GM12878 (cell line): ENCODE measurements at regions not wholly inside any gene's neighbourhood (a gene's known extent, or its start where the extent isn't known, plus 50 kb on each side); places are given as distances from the start of the nearest gene placed in this dataset.

Source experiments
- ATAC-seq: fragments of 200-7000 bp; cut with Tn5 transposase; 3 replicates; pipeline ENCODE4 v1.9.1; 2020; ENCODE audit warnings: mild to moderate bottlenecking, moderate library complexity
- BruUV-seq: library from RNA; stranded (reverse); fragments of 400-500 nt; replicated peaks from 2 replicates; lab custom pipeline; 2021; lab: Mats Ljungman, UMichigan
- CTCF ChIA-PET: fragments of 300-600 bp; sonication (Branson Sonifier 250); formaldehyde crosslinking; extraction: SDS; loops from one replicate; lab custom pipeline; 2021; ENCODE audit warnings: inconsistent platforms; lab: Yijun Ruan, JAX
- POLR2A ChIA-PET: fragments of 350-600 bp; formaldehyde crosslinking; extraction: SDS; loops from one replicate; lab custom pipeline; 2021; ENCODE audit warnings: inconsistent platforms; lab: Charles Lee
- RAD21 ChIA-PET: fragments of 300-600 bp; sonication (Branson Sonifier 250); formaldehyde crosslinking; loops from one replicate; lab custom pipeline; 2023; ENCODE audit warnings: antibody characterized with exemption; ENCODE audit not compliant: unreplicated experiment; lab: Charles Lee
- SMC1A ChIA-PET: fragments of 300-600 bp; sonication (Branson Sonifier 250); formaldehyde crosslinking; loops from one replicate; lab custom pipeline; 2023; ENCODE audit not compliant: unreplicated experiment, uncharacterized antibody; lab: Charles Lee
- DNase-seq: peaks from one replicate; pipeline ENCODE4 v3.0.0-alpha.2; 2011; ENCODE audit warnings: low read depth, low spot score
- FAIRE-seq: peaks from 3 replicates; lab custom pipeline; 2011; peaks lifted over from hg19 to GRCh38; lab: Jason Lieb, UNC
- H2AFZ ChIP-seq: 2 replicates; pipeline ENCODE4 v1.6.0; 2011; ENCODE audit warnings: low read depth, low read length, control low read depth; ENCODE audit not compliant: control insufficient read depth
- H3K27ac ChIP-seq: 2 replicates; pipeline ENCODE4 v1.5.1; 2011; ENCODE audit warnings: control low read depth; ENCODE audit not compliant: control insufficient read depth, insufficient read depth
- H3K27me3 ChIP-seq, 2 experiments: replicated peaks in 1 of 2; 2 replicates each; pipeline versions ENCODE4 v1.6.0 to v1.6.1; 2011; ENCODE audit warnings: low read length in 1 of 2; ENCODE audit not compliant: control insufficient read depth in 2 of 2, insufficient read depth in 2 of 2
- H3K36me3 ChIP-seq, 2 experiments: 2 replicates each; pipeline ENCODE4 v1.5.1; 2011; ENCODE audit warnings: low read length in 1 of 2; ENCODE audit not compliant: control insufficient read depth in 2 of 2, insufficient read depth in 2 of 2
- H3K4me1 ChIP-seq: 2 replicates; pipeline ENCODE4 v1.6.1; 2011; ENCODE audit warnings: mild to moderate bottlenecking, low read length, moderate library complexity, mixed read lengths; ENCODE audit not compliant: control insufficient read depth, insufficient read depth
- H3K4me2 ChIP-seq: 2 replicates; pipeline ENCODE4 v1.6.0; 2011; ENCODE audit warnings: control low read depth; ENCODE audit not compliant: control insufficient read depth, insufficient read depth
- H3K4me3 ChIP-seq: fragments of 200-600 bp; sonication (generic); 2 replicates; pipeline ENCODE4 v1.5.1; 2016
- H3K79me2 ChIP-seq: 2 replicates; pipeline ENCODE4 v1.6.0; 2011; ENCODE audit warnings: low read length; ENCODE audit not compliant: control insufficient read depth, insufficient read depth
- H3K9ac ChIP-seq: 2 replicates; pipeline ENCODE4 v1.8.0; 2011; ENCODE audit warnings: low read length, control low read depth, mixed read lengths; ENCODE audit not compliant: control insufficient read depth, insufficient read depth
- H3K9me3 ChIP-seq: replicated peaks from 3 replicates; pipeline ENCODE4 v1.5.1; 2011; ENCODE audit warnings: mild to moderate bottlenecking, low read length; ENCODE audit not compliant: control insufficient read depth, insufficient read depth
- H4K20me1 ChIP-seq: 2 replicates; pipeline ENCODE4 v1.6.0; 2011; ENCODE audit not compliant: control insufficient read depth, insufficient read depth
- ATF7 ChIP-seq: fragments of 450-650 bp; IDR thresholded peaks from 2 replicates; pipeline ENCODE4 v1.6.1; 2016; ENCODE audit warnings: low read depth, mild to moderate bottlenecking
- E2F4 ChIP-seq: IDR thresholded peaks from 2 replicates; pipeline ENCODE4 v1.6.1; 2012; ENCODE audit warnings: low read depth, low read length, improper control_type of control experiment
- IRF3 ChIP-seq: fragments of 450-650 bp; IDR thresholded peaks from 2 replicates; pipeline ENCODE4 v1.6.1; 2014; ENCODE audit warnings: mild to moderate bottlenecking
- NFXL1 ChIP-seq: fragments of 450-650 bp; IDR thresholded peaks from 2 replicates; pipeline ENCODE4 v1.6.1; 2017; ENCODE audit warnings: antibody characterized with exemption, mild to moderate bottlenecking, borderline replicate concordance
- NRF1 ChIP-seq: conservative IDR thresholded peaks from 2 replicates; pipeline ENCODE4 v1.6.1; 2011; ENCODE audit warnings: mild to moderate bottlenecking, low read depth, low read length, improper control_type of control experiment
- PAX5 ChIP-seq: IDR thresholded peaks from 2 replicates; pipeline ENCODE4 v1.6.1; 2011; ENCODE audit warnings: low read depth, low read length, borderline replicate concordance
- RAD21 ChIP-seq: IDR thresholded peaks from 2 replicates; pipeline ENCODE4 v1.6.1; 2011; ENCODE audit warnings: mild to moderate bottlenecking, low read depth, low read length, moderate library complexity; ENCODE audit not compliant: insufficient read depth
- RBBP5 ChIP-seq: fragments of 200-600 bp; sonication (generic); conservative IDR thresholded peaks from 2 replicates; pipeline ENCODE4 v1.6.1; 2016
- RCOR1 ChIP-seq: conservative IDR thresholded peaks from 2 replicates; pipeline ENCODE4 v1.6.1; 2012; ENCODE audit warnings: low read depth, low read length, improper control_type of control experiment
- RELB ChIP-seq: fragments of 450-650 bp; IDR thresholded peaks from 2 replicates; pipeline ENCODE4 v1.6.1; 2017; ENCODE audit warnings: low read depth, mild to moderate bottlenecking, moderate library complexity
- RFX5 ChIP-seq: IDR thresholded peaks from 2 replicates; pipeline ENCODE4 v1.6.1; 2011; ENCODE audit warnings: low read depth, low read length, improper control_type of control experiment
- SIN3A ChIP-seq: IDR thresholded peaks from 2 replicates; pipeline ENCODE4 v1.6.1; 2012; ENCODE audit warnings: low read depth, low read length, improper control_type of control experiment
- SMARCA5 ChIP-seq: fragments of 450-650 bp; IDR thresholded peaks from 2 replicates; pipeline ENCODE4 v1.6.1; 2017; ENCODE audit warnings: mild to moderate bottlenecking
- SREBF1 ChIP-seq: IDR thresholded peaks from 2 replicates; pipeline ENCODE4 v1.6.1; 2012; ENCODE audit warnings: mild to moderate bottlenecking, low read length
- TCF3 ChIP-seq: IDR thresholded peaks from 2 replicates; pipeline ENCODE4 v1.6.1; 2012; ENCODE audit warnings: low read depth, mild to moderate bottlenecking, low read length, borderline replicate concordance; ENCODE audit not compliant: insufficient read depth
- USF1 ChIP-seq: IDR thresholded peaks from 2 replicates; pipeline ENCODE4 v1.6.1; 2011; ENCODE audit warnings: borderline replicate concordance, low read depth, mild to moderate bottlenecking, moderate library complexity, mixed read lengths, low read length; ENCODE audit not compliant: insufficient read depth; ENCODE audit errors: extremely low read length
- ZNF24 ChIP-seq: fragments of 450-650 bp; IDR thresholded peaks from 2 replicates; pipeline ENCODE4 v1.6.1; 2017; ENCODE audit warnings: antibody characterized with exemption, mild to moderate bottlenecking
- WGBS: methylation state at CpG from one replicate; pipeline ENCODE4 v1.1.6; 2016; ENCODE audit warnings: low lambda C conversion rate; ENCODE audit not compliant: insufficient replicate concordance, insufficient coverage; ENCODE audit errors: missing lambda C conversion rate; 5-methylcytosine and 5-hydroxymethylcytosine counted together
- in situ Hi-C: fragments of 300-500 bp; cut with MboI; formaldehyde crosslinking; loops from 9 replicates; pipeline ENCODE4 v1.14.3; 2018; ENCODE audit warnings: mixed read lengths
- intact Hi-C: fragments of 100-400 bp; cut with micrococcal nuclease; formaldehyde crosslinking; loops from one replicate; pipeline ENCODE4 v1.14.2; 2022; ENCODE audit not compliant: unreplicated experiment

- H3K36me3 ChIP-seq, result no peaks in the 10 kb centered on the region
- ChIA-PET CTCF (no interaction called here), SMC1A (no interaction called here), RAD21 (no interaction called here), POLR2A (no interaction called here)
- no peak for TF ChIP-seq E2F4
- no peak for TF ChIP-seq PAX5
- TF ChIP-seq RCOR1, result no peak
- no peak for TF ChIP-seq NRF1
- TF ChIP-seq RAD21, result no peak
- TF ChIP-seq RBBP5, result no peak
- TF ChIP-seq SIN3A, result no peak
- no peak overlapping the region for H3K27ac ChIP-seq
- H4K20me1 ChIP-seq, result no peaks in the 10 kb centered on the region
- intact Hi-C loops, result no loop called here
- WGBS, result 0% methylated on average over 2 of the region's 2 CpGs
- H3K4me1 ChIP-seq, result no peaks in the 10 kb centered on the region
- no peaks in the 10 kb centered on the region for H3K9me3 ChIP-seq
- H3K27me3 ChIP-seq, result no peaks in the 10 kb centered on the region
- H3K79me2 ChIP-seq, result no peaks in the 10 kb centered on the region
- no peak overlapping the region for H3K4me3 ChIP-seq
- DNase-seq, result no peak
- H3K4me2 ChIP-seq, result no peak overlapping the region
- no TSS peak for BruUV-seq
- no peak overlapping the region for H3K9ac ChIP-seq
- ATAC-seq, result no peak
- FAIRE-seq, result no peak
- H2AFZ ChIP-seq, result no peak overlapping the region
- in situ Hi-C loops, result no loop called here
These were observed 433.4 kb downstream of the TAF11L14 start for GRCh38 chr5:18067615-18068014.

GRCh38 chr5:18068826-18069225 lies 434.6 kb downstream of the TAF11L14 start:
- Histone ChIP-seq H3K36me3 (no peaks in the 10 kb centered on the region), H3K79me2 (no peaks in the 10 kb centered on the region), H3K9ac (no peak overlapping the region), H3K4me2 (no peak overlapping the region), H3K27me3 (no peaks in the 10 kb centered on the region), H3K27ac (no peak overlapping the region), H3K4me3 (no peak overlapping the region), H3K4me1 (no peaks in the 10 kb centered on the region), H2AFZ (no peak overlapping the region), H4K20me1 (no peaks in the 10 kb centered on the region), H3K9me3 (no peaks in the 10 kb centered on the region)
- no peak for DNase-seq
- SMC1A ChIA-PET, result no interaction called here
- intact Hi-C loops, result no loop called here
- ATAC-seq, result no peak
- in situ Hi-C loops, result no loop called here
- RAD21 ChIA-PET, result no interaction called here
- CTCF ChIA-PET, result no interaction called here
- POLR2A ChIA-PET, result no interaction called here
- FAIRE-seq, result no peak
- no TSS peak for BruUV-seq
- WGBS, result 32% methylated on average over 5 of the region's 5 CpGs
- TF ChIP-seq ATF7, result no peak
- no peak for TF ChIP-seq NFXL1
- TF ChIP-seq IRF3, result no peak
- TF ChIP-seq ZNF24, result no peak
- no peak for TF ChIP-seq SREBF1
- no peak for TF ChIP-seq RFX5
- no peak for TF ChIP-seq SMARCA5
- no peak for TF ChIP-seq TCF3
- no peak for TF ChIP-seq RELB
- TF ChIP-seq USF1, result no peak
